Pancreas (tissue), 10 donors: ENCODE measurements at regions not wholly inside any gene's neighbourhood (a gene's known extent, or its start where the extent isn't known, plus 50 kb on each side); places are given as distances from the start of the nearest gene placed in this dataset.

Experiments
- ATAC-seq, 4 donors: fragments of 200-7000 bp; cut with Tn5 transposase; one replicate each; pipeline versions ENCODE4 v1.8.0 to v1.9.1; 2020; ENCODE audit warnings: mild to moderate bottlenecking in 4 of 4, moderate library complexity in 4 of 4
- DNase-seq, 6 donors: peaks; one replicate each; pipeline ENCODE4 v3.0.0-alpha.2; 2020
- FAIRE-seq: peaks from 2 replicates; lab custom pipeline; 2012; peaks lifted over from hg19 to GRCh38; lab: Jason Lieb, UNC
- H3K27ac ChIP-seq, 4 donors: fragments of 200-600 bp; sonication (generic); 1 replicate in 3 of 4; 2 replicates in 1 of 4; pipeline versions ENCODE4 v1.5.0 to v1.8.0; 2020
- H3K27me3 ChIP-seq, 4 donors: fragments of 200-600 bp; one replicate each; pipeline ENCODE4 v1.8.0; 2021
- H3K36me3 ChIP-seq, 3 donors: fragments of 200-600 bp; sonication (generic) in 1 of 3; one replicate each; pipeline versions ENCODE4 v1.5.0 to v1.8.0; 2020 to 2021
- H3K4me1 ChIP-seq, 3 donors: fragments of 200-600 bp; one replicate each; pipeline ENCODE4 v1.8.0; 2021
- H3K4me3 ChIP-seq, 4 donors: fragments of 200-600 bp; sonication (generic) in 2 of 4; one replicate each; pipeline versions ENCODE4 v1.5.0 to v1.8.0; 2020 to 2021
- H3K9me3 ChIP-seq, 4 donors: fragments of 200-600 bp; one replicate each; pipeline ENCODE4 v1.8.0; 2021
- CTCF ChIP-seq, 4 donors: fragments of 200-600 bp; sonication (generic) in 3 of 4; IDR thresholded peaks; one replicate each; pipeline versions ENCODE4 v1.5.0 to v1.8.0; 2021; ENCODE audit warnings: antibody characterized with exemption in 4 of 4
- WGBS, 2 donors: extraction: QIAGEN DNeasy Blood & Tissue Kit; methylation state at CpG; one replicate each; pipeline ENCODE4 v1.1.7; 2013; 5-methylcytosine and 5-hydroxymethylcytosine counted together
- intact Hi-C, 3 donors: fragments of 100-400 bp; cut with DNase I; formaldehyde crosslinking; loops; one replicate each; pipeline versions ENCODE4 v1.11.1 to v1.14.2; 2022
- donor health status: healthy with polysubstance abuse.
- donor health status: DM: no; HTN: no; CAD: no; lungs with moderate emphysema.
- donor health status: DM: no; HTN: no; CAD: no.
- donor health status: control.
- donor health status: control.
- donor health status: Bipolar disorder and iron deficiency.
- donor health status: DM: yes; HTN: yes; CAD: no.
- donor health status: DM: no; HTN: no; CAD: no.
- donor health status: DM: no; HTN: no; CAD: no.
- donor health status: DM: yes; HTN: yes; CAD: no.

- ATAC-seq (no peak), DNase-seq (no peak), FAIRE-seq (no peak)
- Histone ChIP-seq H3K27me3 (no peaks in the 10 kb centered on the region), H3K27ac (no peak overlapping the region), H3K4me3 (no peak overlapping the region), H3K4me1 (no peaks in the 10 kb centered on the region), H3K9me3 (no peaks in the 10 kb centered on the region), H3K36me3 (no peaks in the 10 kb centered on the region)
- WGBS, 2 donors = 97% methylated on average over 5 of the region's 5 CpGs
- TF ChIP-seq CTCF (IDR thresholded peaks at IDR 0.05) = no peak
- intact Hi-C loops = no loop called here
Measured at GRCh38 chr10:44766631-44767030, 144.5 kb upstream of the TMEM72 start.

- Histone ChIP-seq H3K27ac (no peak overlapping the region), H3K4me3 (no peak overlapping the region), H3K27me3 (no peaks in the 10 kb centered on the region), H3K9me3 (no peaks in the 10 kb centered on the region), H3K36me3 (no peaks in the 10 kb centered on the region), H3K4me1 (peaks cover 0 to 2% (median 2%) of the 10 kb centered on the region in 3 donors)
- ATAC-seq (no peak), FAIRE-seq (no peak), DNase-seq (no peak)
- no peak for TF ChIP-seq CTCF (IDR thresholded peaks at IDR 0.05)
- intact Hi-C loops = no loop called here
- WGBS, 2 donors = 29 to 33% methylated on average over 1 of the region's 1 CpG
Measured at GRCh38 chr10:44769450-44769849, 141.7 kb upstream of the TMEM72 start.

GRCh38 chr10:44771233-44771995 is 139.7 kb upstream of the TMEM72 start:
- Histone ChIP-seq H3K4me1 (peaks cover 6 to 12% (median 11%) of the 10 kb centered on the region in 3 donors), H3K4me3 (no peak overlapping the region), H3K27ac (no peak overlapping the region), H3K9me3 (no peaks in the 10 kb centered on the region), H3K27me3 (no peaks in the 10 kb centered on the region), H3K36me3 (no peaks in the 10 kb centered on the region)
- no peak for TF ChIP-seq CTCF (IDR thresholded peaks at IDR 0.05)
- FAIRE-seq (no peak), ATAC-seq (no peak), DNase-seq (no peak)
- intact Hi-C loops = no loop called here
- 65 to 67% methylated on average over 2 of the region's 2 CpGs for WGBS, 2 donors

- FAIRE-seq (no peak), DNase-seq (peak in 1 of 6 donors; percentile 46), ATAC-seq (no peak)
- 94 to 98% methylated on average over 19 of the region's 19 CpGs for WGBS, 2 donors
- Histone ChIP-seq H3K27ac (no peak overlapping the region), H3K36me3 (no peaks in the 10 kb centered on the region), H3K4me3 (no peak overlapping the region), H3K27me3 (no peaks in the 10 kb centered on the region), H3K4me1 (peaks cover 6 to 12% (median 11%) of the 10 kb centered on the region in 3 donors), H3K9me3 (no peaks in the 10 kb centered on the region)
- no peak for TF ChIP-seq CTCF (IDR thresholded peaks at IDR 0.05)
- intact Hi-C loops = no loop called here
Measured at GRCh38 chr10:44773565-44773964, 137.6 kb upstream of the TMEM72 start.
